ENCODE measurements at regions not wholly inside any gene's neighbourhood (a gene's known extent, or its start where the extent isn't known, plus 50 kb on each side); places are given as distances from the start of the nearest gene placed in this dataset.

DNA sequence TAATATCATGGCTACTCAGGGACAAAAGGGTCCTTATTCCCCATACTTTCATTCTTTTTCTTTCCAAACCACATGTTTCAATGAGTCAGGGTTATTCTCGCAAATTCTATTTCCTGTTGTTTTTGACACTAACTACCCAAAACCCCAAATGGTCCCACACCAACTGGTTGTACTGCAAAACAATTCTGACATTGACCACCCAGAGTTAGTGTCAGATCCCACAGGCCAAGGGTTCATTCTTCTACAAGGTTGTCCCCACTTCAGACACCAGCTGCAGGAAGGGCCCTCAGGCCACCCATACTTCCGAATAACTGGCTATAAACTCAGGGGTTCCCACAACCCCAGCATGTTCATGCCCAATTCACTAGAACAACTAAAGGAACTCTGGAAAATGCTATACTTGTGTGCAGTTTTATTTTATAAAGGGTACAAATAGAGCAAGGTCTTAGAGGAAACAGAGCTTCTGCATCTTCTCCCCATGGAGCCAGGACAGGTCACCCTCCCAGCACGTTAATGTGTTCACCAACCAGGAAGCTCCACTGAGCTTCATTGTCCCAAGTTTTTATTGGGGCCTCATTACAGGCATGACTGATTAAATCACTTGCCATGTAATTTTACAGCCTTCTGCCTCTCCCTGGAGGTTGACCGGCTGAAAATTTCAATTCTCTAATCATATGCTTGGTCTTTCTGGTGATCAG, 334.8 kb downstream of the DRD1 start:
- TF ChIP-seq CTCF (IDR thresholded peaks at IDR 0.05) (no peak), POLR2A (IDR thresholded peaks at IDR 0.05) (no peak)
